HCT116 (cell line): ENCODE measurements at regions not wholly inside any gene's neighbourhood (a gene's known extent, or its start where the extent isn't known, plus 50 kb on each side); places are given as distances from the start of the nearest gene placed in this dataset.

ENCODE experiments used
- ATAC-seq: fragments of 200-7000 bp; cut with Tn5 transposase; 2 replicates; pipeline ENCODE4 v1.9.1; 2020; ENCODE audit warnings: mild to moderate bottlenecking, moderate library complexity
- BruUV-seq: library from RNA; stranded (reverse); fragments of 400-500 nt; replicated peaks from 2 replicates; lab custom pipeline; 2021; lab: Mats Ljungman, UMichigan
- CTCF ChIA-PET: fragments of 300-600 bp; sonication (Branson Sonifier 250); formaldehyde crosslinking; loops from one replicate; lab custom pipeline; 2021; ENCODE audit warnings: antibody characterized with exemption; lab: Charles Lee
- POLR2A ChIA-PET: fragments of 300-600, 350-600 bp; sonication (Branson Sonifier 250); formaldehyde crosslinking; loops from one replicate; lab custom pipeline; 2021; ENCODE audit warnings: antibody characterized with exemption; lab: Charles Lee
- RAD21 ChIA-PET, 2 experiments: fragments of 300-600 bp; sonication (Branson Sonifier 250); formaldehyde crosslinking; loops; one replicate each; lab custom pipeline; 2023; ENCODE audit warnings: low total read pairs in 2 of 2; ENCODE audit not compliant: uncharacterized antibody in 2 of 2, unreplicated experiment in 2 of 2, low non-redundant PET in 1 of 2; lab: Charles Lee
- DNase-seq: peaks from one replicate; pipeline ENCODE4 v3.0.0-alpha.2; 2010; ENCODE audit warnings: low read depth, low spot score
- H2AFZ ChIP-seq: fragments of 200-600 bp; shearing (Covaris generic), sonication (generic); 2 replicates; pipeline ENCODE4 v1.6.1; 2017; ENCODE audit warnings: low read depth, mixed run types, mixed read lengths, antibody characterized with exemption, low read length; ENCODE audit not compliant: poor library complexity, severe bottlenecking
- H3K27ac ChIP-seq: 2 replicates; pipeline ENCODE4 v1.5.1; 2012; ENCODE audit warnings: low read depth, low read length
- H3K27me3 ChIP-seq: fragments of 200-600 bp; sonication (generic); 2 replicates; pipeline ENCODE4 v1.6.1; 2016; ENCODE audit warnings: mixed run types, low read length, mixed read lengths; ENCODE audit not compliant: insufficient read depth
- H3K36me3 ChIP-seq, 2 experiments: fragments of 200-500 bp in 1 of 2; fragments of 200-600 bp in 1 of 2; sonication (Bioruptor generic) in 1 of 2; sonication (generic) in 1 of 2; 2 replicates each; pipeline versions ENCODE4 v1.5.1 to v1.6.1; 2014 to 2016; ENCODE audit warnings: low read length in 2 of 2, inconsistent platforms in 1 of 2, mixed read lengths in 1 of 2, mixed run types in 1 of 2; ENCODE audit not compliant: insufficient read depth in 2 of 2, control insufficient read depth in 1 of 2
- H3K4me1 ChIP-seq, 2 experiments: fragments of 200-600 bp in 1 of 2; sonication (generic) in 1 of 2; 2 replicates each; pipeline versions ENCODE4 v1.5.1 to v1.6.1; 2012 to 2017; ENCODE audit warnings: low read length in 2 of 2, inconsistent platforms in 1 of 2, mild to moderate bottlenecking in 1 of 2, mixed read lengths in 1 of 2, mixed run types in 1 of 2, moderate library complexity in 1 of 2; ENCODE audit not compliant: insufficient read depth in 2 of 2, control insufficient read depth in 1 of 2
- H3K4me2 ChIP-seq: fragments of 200-600 bp; sonication (generic); 2 replicates; pipeline ENCODE4 v1.6.1; 2017; ENCODE audit warnings: mixed run types, low read length, mixed read lengths
- H3K4me3 ChIP-seq, 2 experiments: fragments of 200-600 bp in 1 of 2; sonication (generic) in 1 of 2; replicated peaks in 1 of 2; 2 replicates each; pipeline ENCODE4 v1.5.1; 2011 to 2016; ENCODE audit warnings: low read length in 2 of 2, control low read depth in 1 of 2, low read depth in 1 of 2, mild to moderate bottlenecking in 1 of 2, mixed read lengths in 1 of 2, mixed run types in 1 of 2
- H3K79me2 ChIP-seq: fragments of 200-600 bp; sonication (generic); 2 replicates; pipeline ENCODE4 v1.6.1; 2017; ENCODE audit warnings: mild to moderate bottlenecking, mixed run types, low read length, moderate library complexity, mixed read lengths; ENCODE audit not compliant: insufficient read depth
- H3K9ac ChIP-seq: fragments of 200-600 bp; sonication (generic); 2 replicates; pipeline ENCODE4 v1.6.1; 2016; ENCODE audit warnings: low read length, mixed read lengths
- H3K9me2 ChIP-seq: fragments of 200-600 bp; sonication (generic), shearing (Covaris generic); 2 replicates; pipeline ENCODE4 v1.6.1; 2017; ENCODE audit warnings: mixed run types, mild to moderate bottlenecking, moderate library complexity; ENCODE audit not compliant: insufficient read depth
- H3K9me3 ChIP-seq, 2 experiments: fragments of 200-500 bp in 1 of 2; fragments of 200-600 bp in 1 of 2; sonication (Bioruptor generic) in 1 of 2; sonication (generic) in 1 of 2; 2 replicates each; pipeline ENCODE4 v1.6.1; 2014 to 2017; ENCODE audit warnings: low read length in 2 of 2, mixed read lengths in 2 of 2, inconsistent platforms in 1 of 2, low read depth in 1 of 2, mild to moderate bottlenecking in 1 of 2, mixed run types in 1 of 2, moderate library complexity in 1 of 2; ENCODE audit not compliant: control insufficient read depth in 1 of 2, insufficient read depth in 1 of 2
- H4K20me1 ChIP-seq: fragments of 200-600 bp; sonication (generic), shearing (Covaris generic); 2 replicates; pipeline ENCODE4 v1.6.1; 2017; ENCODE audit warnings: mixed run types, mild to moderate bottlenecking, moderate library complexity; ENCODE audit not compliant: insufficient read depth
- ATF3 ChIP-seq: IDR thresholded peaks from 2 replicates; pipeline ENCODE4 v1.6.1; 2012
- CEBPB ChIP-seq: IDR thresholded peaks from 2 replicates; pipeline ENCODE4 v1.6.1; 2012; ENCODE audit warnings: low read depth
- CTCF ChIP-seq, 3 experiments: fragments of 200-600 bp in 1 of 3; sonication (generic) in 1 of 3; IDR thresholded peaks in 2 of 3; conservative IDR thresholded peaks in 1 of 3; 2 replicates each; pipeline ENCODE4 v1.5.1; 2012 to 2017; ENCODE audit warnings: low read depth in 2 of 3, low read length in 2 of 3, antibody characterized with exemption in 1 of 3, borderline replicate concordance in 1 of 3, control low read depth in 1 of 3, mild to moderate bottlenecking in 1 of 3, mixed read lengths in 1 of 3, mixed run types in 1 of 3, moderate library complexity in 1 of 3; ENCODE audit not compliant: insufficient read depth in 1 of 3
- EGR1 ChIP-seq: IDR thresholded peaks from 2 replicates; pipeline ENCODE4 v1.6.1; 2012; ENCODE audit warnings: low read depth
- ELF1 ChIP-seq: IDR thresholded peaks from 2 replicates; pipeline ENCODE4 v1.6.1; 2012; ENCODE audit warnings: low read depth, borderline replicate concordance
- EZH2 ChIP-seq: fragments of 200-600 bp; sonication (generic); IDR thresholded peaks from 2 replicates; pipeline ENCODE4 v1.6.1; 2017; ENCODE audit warnings: antibody characterized with exemption, mixed run types
- EZH2phosphoT487 ChIP-seq: fragments of 200-600 bp; IDR thresholded peaks from 2 replicates; pipeline ENCODE4 v1.6.1; 2018; ENCODE audit warnings: antibody characterized with exemption, borderline replicate concordance
- FOSL1 ChIP-seq: IDR thresholded peaks from 2 replicates; pipeline ENCODE4 v1.6.1; 2012; ENCODE audit warnings: low read depth
- JUND ChIP-seq: IDR thresholded peaks from 2 replicates; pipeline ENCODE4 v1.6.1; 2012
- POLR2A ChIP-seq: IDR thresholded peaks from 2 replicates; pipeline ENCODE4 v1.7.0; 2011; ENCODE audit warnings: borderline replicate concordance; ENCODE audit not compliant: insufficient read depth, insufficient read length; ENCODE audit errors: extremely low read depth
- POLR2AphosphoS5 ChIP-seq: IDR thresholded peaks from 2 replicates; pipeline ENCODE4 v1.6.1; 2011; ENCODE audit warnings: mild to moderate bottlenecking, low read depth, low read length, moderate library complexity
- SIN3A ChIP-seq: IDR thresholded peaks from 2 replicates; pipeline ENCODE4 v1.6.1; 2012; ENCODE audit warnings: low read depth
- SRF ChIP-seq: IDR thresholded peaks from 2 replicates; pipeline ENCODE4 v1.6.1; 2012; ENCODE audit warnings: low read depth
- intact Hi-C: fragments of 100-400 bp; cut with micrococcal nuclease; formaldehyde crosslinking; loops from 2 replicates; pipeline ENCODE4 v1.10.0; 2022
- TF ChIP-seq, protein P1 (sequence below): IDR thresholded peaks from 2 replicates; pipeline ENCODE4 v1.6.1; 2011; ENCODE audit warnings: mild to moderate bottlenecking, low read length, moderate library complexity; ENCODE audit not compliant: insufficient replicate concordance; ENCODE audit errors: extremely low read depth

DNA sequence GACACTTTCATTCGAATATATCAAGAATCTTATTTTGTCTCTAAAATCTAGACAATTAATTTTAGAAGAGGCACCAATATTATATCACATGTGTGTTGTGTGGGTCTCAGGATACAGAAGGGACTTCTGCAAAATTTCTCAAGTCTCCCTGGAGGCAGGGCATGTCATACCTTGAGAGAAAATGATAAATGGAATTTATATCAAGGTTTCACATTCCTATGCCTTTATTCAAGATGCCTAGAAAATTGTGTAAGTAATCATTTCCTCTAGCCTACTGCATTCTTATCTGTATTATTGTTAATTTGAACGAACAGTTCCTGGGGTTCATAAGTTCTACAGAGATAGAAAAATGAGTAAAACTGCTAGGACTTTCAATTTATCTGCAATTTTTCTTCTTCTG is 1247.9 kb downstream of the GRIK2 start:
- CTCF ChIA-PET: no interaction called here
- DNase-seq: no peak
- H4K20me1 ChIP-seq: no peaks in the 10 kb centered on the region; the same call in 1 of the 2 replicates

GRCh38 chr6:102631921-102632320 is 1238.4 kb downstream of the GRIK2 start:
- ChIA-PET CTCF (interaction anchor here (1.7 kb wide), 1 partner anchor 13 kb away, joined by 5 read pairs; no protein-coding TSS in a partner anchor), RAD21 (no interaction called here)
- TF ChIP-seq EZH2phosphoT487 (no peak), POLR2AphosphoS5 (no peak), ATF3 (no peak), CEBPB (no peak), SIN3A (no peak), EZH2 (no peak), POLR2A (no peak), CTCF (IDR thresholded peaks at IDR 0.05 in 2 of 3, conservative IDR thresholded peaks at IDR 0.05 in 1 of 3; ENCODE audit: borderline replicate concordance in 1 of 3, insufficient read depth in 1 of 3, low read depth in 2 of 3, low read length in 2 of 3) (no peak), JUND (no peak), ELF1 (no peak), FOSL1 (no peak), SRF (no peak)
- TF ChIP-seq, protein P1, sequence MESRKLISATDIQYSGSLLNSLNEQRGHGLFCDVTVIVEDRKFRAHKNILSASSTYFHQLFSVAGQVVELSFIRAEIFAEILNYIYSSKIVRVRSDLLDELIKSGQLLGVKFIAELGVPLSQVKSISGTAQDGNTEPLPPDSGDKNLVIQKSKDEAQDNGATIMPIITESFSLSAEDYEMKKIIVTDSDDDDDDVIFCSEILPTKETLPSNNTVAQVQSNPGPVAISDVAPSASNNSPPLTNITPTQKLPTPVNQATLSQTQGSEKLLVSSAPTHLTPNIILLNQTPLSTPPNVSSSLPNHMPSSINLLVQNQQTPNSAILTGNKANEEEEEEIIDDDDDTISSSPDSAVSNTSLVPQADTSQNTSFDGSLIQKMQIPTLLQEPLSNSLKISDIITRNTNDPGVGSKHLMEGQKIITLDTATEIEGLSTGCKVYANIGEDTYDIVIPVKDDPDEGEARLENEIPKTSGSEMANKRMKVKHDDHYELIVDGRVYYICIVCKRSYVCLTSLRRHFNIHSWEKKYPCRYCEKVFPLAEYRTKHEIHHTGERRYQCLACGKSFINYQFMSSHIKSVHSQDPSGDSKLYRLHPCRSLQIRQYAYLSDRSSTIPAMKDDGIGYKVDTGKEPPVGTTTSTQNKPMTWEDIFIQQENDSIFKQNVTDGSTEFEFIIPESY: no peak

More for the DNA sequence above, 1247.9 kb downstream of the GRIK2 start:
- ChIA-PET RAD21 (no interaction called here), POLR2A (no interaction called here)
- no TSS peak for BruUV-seq
- Histone ChIP-seq H3K27me3 (no peaks in the 10 kb centered on the region), H3K4me3 (no peak overlapping the region), H3K9me3 (no peaks in the 10 kb centered on the region), H3K79me2 (no peaks in the 10 kb centered on the region), H3K4me2 (no peak overlapping the region), H3K9me2 (no peaks in the 10 kb centered on the region), H2AFZ (no peak overlapping the region), H3K36me3 (no peaks in the 10 kb centered on the region), H3K4me1 (no peaks in the 10 kb centered on the region), H3K27ac (no peak overlapping the region), H3K9ac (no peak overlapping the region)
- intact Hi-C loops: no loop called here
- no peak for ATAC-seq
- TF ChIP-seq, protein P1: no peak
- TF ChIP-seq CEBPB (no peak), EGR1 (no peak)

More at GRCh38 chr6:102631921-102632320, 1238.4 kb downstream of the GRIK2 start:
- intact Hi-C loops: no loop called here
- POLR2A ChIA-PET: no interaction called here
- H3K4me2 ChIP-seq: no peak overlapping the region
- no peaks in the 10 kb centered on the region for H3K9me2 ChIP-seq
- BruUV-seq: no TSS peak
- ATAC-seq (no peak), DNase-seq (no peak)
- no peak overlapping the region for H2AFZ ChIP-seq
- no peaks in the 10 kb centered on the region for H3K36me3 ChIP-seq
- no peak overlapping the region for H3K27ac ChIP-seq
- no peaks in the 10 kb centered on the region for H3K9me3 ChIP-seq
- no peaks in the 10 kb centered on the region for H4K20me1 ChIP-seq
- H3K9ac ChIP-seq: no peak overlapping the region
- no peaks in the 10 kb centered on the region for H3K4me1 ChIP-seq
- no peak overlapping the region for H3K4me3 ChIP-seq
- H3K27me3 ChIP-seq: no peaks in the 10 kb centered on the region
- H3K79me2 ChIP-seq: no peaks in the 10 kb centered on the region
